B cell (primary cell): ENCODE measurements at regions not wholly inside any gene's neighbourhood (a gene's known extent, or its start where the extent isn't known, plus 50 kb on each side); places are given as distances from the start of the nearest gene placed in this dataset.

Source experiments
- ATAC-seq: fragments of 200-7000 bp; cut with Tn5 transposase; one replicate; pipeline ENCODE4 v1.10.0; 2021; ENCODE audit warnings: low read depth, mild to moderate bottlenecking, moderate number of reproducible peaks, moderate library complexity
- CTCF ChIA-PET: fragments of 350-600 bp; sonication (Branson Sonifier 250); formaldehyde crosslinking; loops from one replicate; lab custom pipeline; 2021; ENCODE audit warnings: antibody characterized with exemption, inconsistent platforms; lab: Charles Lee
- POLR2A ChIA-PET: fragments of 350-600 bp; sonication (Branson Sonifier 250); formaldehyde crosslinking; loops from one replicate; lab custom pipeline; 2021; ENCODE audit warnings: antibody characterized with exemption; lab: Charles Lee
- DNase-seq: peaks from one replicate; pipeline ENCODE4 v3.0.0; 2013
- H2AFZ ChIP-seq: 2 replicates; pipeline ENCODE4 v1.6.1; 2012; ENCODE audit warnings: mild to moderate bottlenecking, low read depth, low read length; ENCODE audit not compliant: insufficient read depth, poor library complexity, severe bottlenecking
- H3K27ac ChIP-seq, 2 donors: 1 replicate in 1 of 2; 2 replicates in 1 of 2; pipeline ENCODE4 v1.5.1; 2012 to 2013; ENCODE audit warnings: low read length in 2 of 2, mild to moderate bottlenecking in 2 of 2, moderate library complexity in 1 of 2
- H3K27me3 ChIP-seq, 4 experiments: fragments of 200-600 bp in 1 of 4; sonication (generic) in 1 of 4; replicated peaks in 1 of 4; 1 replicate in 2 of 4; 2 replicates in 2 of 4; pipeline versions ENCODE4 v1.6.1 to v1.7.0; 2013 to 2016; ENCODE audit warnings: low read length in 3 of 4, mild to moderate bottlenecking in 2 of 4, mixed read lengths in 1 of 4, moderate library complexity in 1 of 4; ENCODE audit not compliant: insufficient read depth in 4 of 4, control insufficient read depth in 3 of 4; ENCODE audit errors: control extremely low read depth in 1 of 4
- H3K36me3 ChIP-seq, 2 experiments: replicated peaks in 1 of 2; 1 replicate in 1 of 2; 2 replicates in 1 of 2; pipeline versions ENCODE4 v1.6.1 to v1.7.1; 2013; ENCODE audit warnings: low read length in 1 of 2; ENCODE audit not compliant: insufficient read depth in 2 of 2, control insufficient read depth in 1 of 2; ENCODE audit errors: control extremely low read depth in 1 of 2, extremely low read depth in 1 of 2
- H3K4me1 ChIP-seq, 2 donors: fragments of 200-600 bp in 1 of 2; sonication (generic) in 1 of 2; 1 replicate in 1 of 2; 2 replicates in 1 of 2; pipeline versions ENCODE4 v1.5.1 to v1.6.1; 2013 to 2017; ENCODE audit warnings: low read length in 2 of 2; ENCODE audit not compliant: control insufficient read depth in 2 of 2, insufficient read depth in 2 of 2
- H3K4me2 ChIP-seq: replicated peaks from 2 replicates; pipeline ENCODE3; 2012; ENCODE audit warnings: mild to moderate bottlenecking, low read depth, low read length; ENCODE audit not compliant: poor library complexity, severe bottlenecking
- H3K4me3 ChIP-seq, 5 experiments: fragments of 200-600 bp in 1 of 5; sonication (generic) in 1 of 5; 1 replicate in 3 of 5; 2 replicates in 2 of 5; pipeline versions ENCODE4 v1.5.1 to v1.7.0; 2011 to 2016; ENCODE audit warnings: low read length in 4 of 5, mild to moderate bottlenecking in 4 of 5, low read depth in 2 of 5, control low read depth in 1 of 5, moderate library complexity in 1 of 5; ENCODE audit not compliant: insufficient read depth in 1 of 5; ENCODE audit errors: control extremely low read depth in 1 of 5, extremely low read depth in 1 of 5
- H3K79me2 ChIP-seq: fragments of 200-600 bp; sonication (generic); one replicate; pipeline ENCODE4 v1.6.0; 2016; ENCODE audit warnings: low read length; ENCODE audit not compliant: control insufficient read depth, insufficient read depth
- H3K9ac ChIP-seq: fragments of 200-600 bp; sonication (generic); 2 replicates; pipeline ENCODE4 v1.6.1; 2017; ENCODE audit warnings: mild to moderate bottlenecking, low read length, moderate library complexity
- H3K9me3 ChIP-seq, 3 donors: one replicate each; pipeline versions ENCODE4 v1.6.1 to v1.7.1; 2013; ENCODE audit warnings: low read length in 2 of 3; ENCODE audit not compliant: control insufficient read depth in 2 of 3, insufficient read depth in 1 of 3; ENCODE audit errors: control extremely low read depth in 1 of 3
- H4K20me1 ChIP-seq: 2 replicates; pipeline ENCODE4 v1.6.0; 2012; ENCODE audit warnings: mild to moderate bottlenecking, low read length; ENCODE audit not compliant: insufficient read depth, control insufficient read depth, poor library complexity, severe bottlenecking
- H3K27ac Mint-ChIP-seq: one replicate; pipeline ENCODE4 v1.8.0; 2021; ENCODE audit warnings: mixed read lengths
- H3K27me3 Mint-ChIP-seq: one replicate; pipeline ENCODE4 v1.8.0; 2021; ENCODE audit warnings: mixed read lengths
- H3K4me1 Mint-ChIP-seq: one replicate; pipeline ENCODE4 v1.8.0; 2021; ENCODE audit warnings: mixed read lengths
- H3K4me3 Mint-ChIP-seq: one replicate; pipeline ENCODE4 v1.8.0; 2021; ENCODE audit warnings: mixed read lengths
- H3K9me3 Mint-ChIP-seq: one replicate; pipeline ENCODE4 v1.8.0; 2022; ENCODE audit warnings: mixed read lengths; ENCODE audit not compliant: insufficient read depth
- EZH2 ChIP-seq: IDR thresholded peaks from 2 replicates; pipeline ENCODE4 v1.6.1; 2012; ENCODE audit warnings: borderline replicate concordance, low read depth, mild to moderate bottlenecking, moderate library complexity, low read length; ENCODE audit not compliant: insufficient read depth, poor library complexity, severe bottlenecking
- WGBS: methylation state at CpG from one replicate; pipeline ENCODE4 v1.1.5; 2013; ENCODE audit warnings: missing lambda C conversion rate; ENCODE audit not compliant: insufficient coverage; 5-methylcytosine and 5-hydroxymethylcytosine counted together
- intact Hi-C: fragments of 100-400 bp; cut with micrococcal nuclease; formaldehyde crosslinking; loops from one replicate; pipeline ENCODE4 v1.10.0; 2022
- TF ChIP-seq, protein P1 (sequence below): fragments of 200-600 bp; IDR thresholded peaks from one replicate; pipeline ENCODE4 v1.8.0; 2022; ENCODE audit warnings: antibody characterized with exemption, mild to moderate bottlenecking

GRCh38 chr5:30069441-30070263 lies 1123.8 kb upstream of the CDH6 start:
- no peak overlapping the region for H3K4me3 Mint-ChIP-seq
- intact Hi-C loops = no loop called here

DNA sequence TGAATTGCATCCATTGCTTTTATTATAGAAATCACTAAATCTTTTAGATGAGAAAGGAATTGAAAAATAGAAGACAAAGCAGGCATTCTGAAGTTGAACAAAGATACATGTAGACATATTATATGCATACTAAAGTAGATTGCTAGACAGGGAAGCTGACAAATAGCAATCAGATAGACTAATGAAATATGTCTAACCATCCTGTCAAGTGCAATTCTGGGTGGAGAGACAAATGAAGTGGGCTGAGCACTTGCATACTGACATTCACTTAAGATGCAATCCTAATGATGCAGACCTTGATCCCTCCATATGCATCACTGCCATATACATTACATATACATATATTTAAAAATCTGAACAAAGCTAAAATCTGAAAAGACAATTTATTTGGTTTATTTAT lies 1130.0 kb upstream of the CDH6 start:
- Histone ChIP-seq H2AFZ (no peak overlapping the region), H3K9ac (no peak overlapping the region), H3K27me3 (no peaks in the 10 kb centered on the region), H4K20me1 (no peaks in the 10 kb centered on the region), H3K4me1 (no peaks in the 10 kb centered on the region), H3K27ac (no peak overlapping the region), H3K9me3 (no peaks in the 10 kb centered on the region), H3K4me2 (no peak overlapping the region), H3K79me2 (no peaks in the 10 kb centered on the region), H3K36me3 (no peaks in the 10 kb centered on the region), H3K4me3 (no peak overlapping the region)
- Mint-ChIP-seq H3K27me3 (no peaks in the 10 kb centered on the region), H3K9me3 (peaks cover 2% of the 10 kb centered on the region), H3K4me3 (no peak overlapping the region), H3K4me1 (no peaks in the 10 kb centered on the region), H3K27ac (no peak overlapping the region)
- CTCF ChIA-PET = no interaction called here
- POLR2A ChIA-PET = no interaction called here
- ATAC-seq = no peak
- TF ChIP-seq, protein P1, sequence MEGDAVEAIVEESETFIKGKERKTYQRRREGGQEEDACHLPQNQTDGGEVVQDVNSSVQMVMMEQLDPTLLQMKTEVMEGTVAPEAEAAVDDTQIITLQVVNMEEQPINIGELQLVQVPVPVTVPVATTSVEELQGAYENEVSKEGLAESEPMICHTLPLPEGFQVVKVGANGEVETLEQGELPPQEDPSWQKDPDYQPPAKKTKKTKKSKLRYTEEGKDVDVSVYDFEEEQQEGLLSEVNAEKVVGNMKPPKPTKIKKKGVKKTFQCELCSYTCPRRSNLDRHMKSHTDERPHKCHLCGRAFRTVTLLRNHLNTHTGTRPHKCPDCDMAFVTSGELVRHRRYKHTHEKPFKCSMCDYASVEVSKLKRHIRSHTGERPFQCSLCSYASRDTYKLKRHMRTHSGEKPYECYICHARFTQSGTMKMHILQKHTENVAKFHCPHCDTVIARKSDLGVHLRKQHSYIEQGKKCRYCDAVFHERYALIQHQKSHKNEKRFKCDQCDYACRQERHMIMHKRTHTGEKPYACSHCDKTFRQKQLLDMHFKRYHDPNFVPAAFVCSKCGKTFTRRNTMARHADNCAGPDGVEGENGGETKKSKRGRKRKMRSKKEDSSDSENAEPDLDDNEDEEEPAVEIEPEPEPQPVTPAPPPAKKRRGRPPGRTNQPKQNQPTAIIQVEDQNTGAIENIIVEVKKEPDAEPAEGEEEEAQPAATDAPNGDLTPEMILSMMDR = no peak
- TF ChIP-seq EZH2 = no peak
- no peak for DNase-seq
- intact Hi-C loops = no loop called here

More at GRCh38 chr5:30069441-30070263, 1123.8 kb upstream of the CDH6 start:
- no peak overlapping the region for H3K9ac ChIP-seq
- H3K9me3 ChIP-seq = peaks cover 0 to 12% (median 0%) of the 10 kb centered on the region in 3 donors
- ATAC-seq (no peak), DNase-seq (no peak)
- CTCF ChIA-PET = no interaction called here
- no peak overlapping the region for H3K4me3 ChIP-seq
- WGBS = 88% methylated on average over 18 of the region's 18 CpGs
- H3K27me3 Mint-ChIP-seq = no peaks in the 10 kb centered on the region
- no peaks in the 10 kb centered on the region for H4K20me1 ChIP-seq
- no peaks in the 10 kb centered on the region for H3K27me3 ChIP-seq
- H3K79me2 ChIP-seq = no peaks in the 10 kb centered on the region
- peaks cover 5% of the 10 kb centered on the region for H3K9me3 Mint-ChIP-seq
- H3K36me3 ChIP-seq = no peaks in the 10 kb centered on the region
- no peaks in the 10 kb centered on the region for H3K4me1 ChIP-seq
- no peak overlapping the region for H2AFZ ChIP-seq
- H3K4me2 ChIP-seq = no peak overlapping the region
- H3K27ac Mint-ChIP-seq = no peak overlapping the region
- H3K27ac ChIP-seq = no peak overlapping the region
- POLR2A ChIA-PET = no interaction called here
- no peaks in the 10 kb centered on the region for H3K4me1 Mint-ChIP-seq
- TF ChIP-seq, protein P1 = no peak
